ENCODE measurements at regions not wholly inside any gene's neighbourhood (a gene's known extent, or its start where the extent isn't known, plus 50 kb on each side); places are given as distances from the start of the nearest gene placed in this dataset.

DNA sequence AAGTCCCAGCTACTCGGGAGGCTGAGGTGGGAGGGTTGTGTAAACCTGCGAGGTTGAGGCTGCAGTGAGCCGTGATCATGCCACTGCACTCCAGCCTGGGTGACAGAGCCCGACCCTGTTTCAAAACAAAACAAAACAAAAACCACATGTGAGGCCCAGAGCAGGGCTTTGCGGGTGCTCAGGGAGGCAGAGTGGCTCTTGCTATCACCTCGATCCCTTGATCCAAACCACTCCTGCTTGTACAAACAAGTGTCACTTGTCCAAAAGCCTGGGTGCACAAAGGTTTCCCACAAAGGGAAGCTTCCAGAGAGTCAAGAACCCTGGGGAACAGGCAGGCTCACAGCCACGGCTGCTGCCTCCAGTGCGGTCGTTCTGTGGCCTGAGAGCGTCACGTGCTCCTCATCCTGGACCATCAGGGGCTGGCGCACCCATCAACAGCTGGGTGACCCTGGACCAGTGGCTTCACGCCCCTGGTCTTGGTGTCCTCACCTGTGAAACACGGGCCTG is 162.7 kb downstream of the C9orf50 start:
- TF ChIP-seq EZH2phosphoT487 (IDR thresholded peaks at IDR 0.05; ENCODE audit: insufficient read depth, low read depth) = no peak
- no peak for TF ChIP-seq EZH2 (IDR thresholded peaks at IDR 0.05; ENCODE audit: insufficient read depth, poor library complexity, severe bottlenecking)

All from GM23248 (cell line).